Jurkat, Clone E6-1 (cell line): ENCODE measurements at regions not wholly inside any gene's neighbourhood (a gene's known extent, or its start where the extent isn't known, plus 50 kb on each side); places are given as distances from the start of the nearest gene placed in this dataset.
"Not testable (repeated sequence)": the region's sequence is repeated elsewhere in the genome, so short reads cannot be mapped to it uniquely, and the experiment has no call there.

Experiments
- DNase-seq: peaks from one replicate; pipeline ENCODE4 v3.0.0-alpha.2; 2011; ENCODE audit warnings: low read depth, low spot score
- H3K4me3 ChIP-seq: 2 replicates; pipeline ENCODE4 v1.5.1; 2011; ENCODE audit warnings: mild to moderate bottlenecking, low read length, control low read depth, moderate library complexity

DNA sequence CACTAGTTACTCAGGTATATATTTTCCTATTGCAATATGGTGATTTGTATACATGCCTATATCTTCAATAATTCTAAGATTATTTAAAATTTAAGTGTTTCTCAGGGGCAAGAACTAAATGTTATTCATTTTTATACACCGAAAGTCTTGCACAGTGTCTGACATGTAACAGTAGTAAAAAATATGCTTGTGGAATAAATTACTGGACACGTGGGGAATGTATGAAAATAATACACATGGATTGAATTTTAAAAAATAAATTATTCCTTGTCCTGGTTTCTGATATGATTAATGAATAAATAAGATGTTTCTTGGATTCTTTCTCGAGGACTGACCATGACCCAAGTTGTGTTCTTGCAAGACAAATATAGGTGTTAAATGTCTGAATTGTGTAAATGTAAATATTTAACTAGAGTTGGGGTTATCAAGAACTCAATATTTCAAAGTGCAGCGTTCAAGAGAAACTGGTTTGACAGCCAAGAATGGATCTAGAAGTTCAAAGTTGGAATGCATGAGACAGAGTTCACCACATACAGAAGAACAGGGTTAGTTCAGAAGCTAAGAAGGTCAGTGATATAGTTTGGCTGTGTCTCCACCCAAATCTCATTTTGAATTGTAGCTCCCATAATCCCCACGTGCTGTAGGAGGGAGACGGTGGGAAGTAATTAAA is 142.1 kb upstream of the SPAG17 start:
- no peak overlapping the region for H3K4me3 ChIP-seq
- DNase-seq: no peak

DNA sequence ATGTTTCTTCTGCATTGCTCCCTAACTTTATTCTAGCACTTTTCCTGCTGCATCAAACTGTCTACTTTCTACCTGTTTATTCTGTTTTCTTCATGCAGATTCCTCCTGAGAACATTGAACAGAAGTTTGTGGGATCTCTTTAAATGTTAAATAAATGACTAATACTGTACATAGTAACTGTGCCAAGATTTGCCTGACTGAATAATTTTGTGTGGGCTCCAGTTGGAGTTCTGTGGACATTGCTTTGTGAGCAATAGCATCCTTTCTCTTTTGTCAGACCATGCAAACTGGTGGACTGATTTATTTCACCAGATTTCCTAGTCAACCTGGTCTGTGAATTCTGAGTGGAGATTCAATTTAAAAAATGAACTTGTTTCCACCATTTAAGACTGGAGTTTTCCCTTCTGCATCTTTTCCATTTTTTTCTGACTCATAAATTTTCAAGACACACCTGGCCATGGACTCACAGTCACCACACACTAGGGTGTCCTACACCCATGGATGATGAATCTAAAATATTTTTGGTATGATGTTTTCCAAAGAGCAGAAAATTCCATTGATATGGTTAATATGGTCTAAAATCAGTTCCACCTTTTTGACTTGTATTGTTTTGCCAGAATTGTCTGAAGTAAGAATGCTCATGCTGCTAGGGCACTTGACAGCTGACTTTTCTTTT is 140.7 kb upstream of the SPAG17 start:
- DNase-seq: no peak
- no peak overlapping the region for H3K4me3 ChIP-seq

DNA sequence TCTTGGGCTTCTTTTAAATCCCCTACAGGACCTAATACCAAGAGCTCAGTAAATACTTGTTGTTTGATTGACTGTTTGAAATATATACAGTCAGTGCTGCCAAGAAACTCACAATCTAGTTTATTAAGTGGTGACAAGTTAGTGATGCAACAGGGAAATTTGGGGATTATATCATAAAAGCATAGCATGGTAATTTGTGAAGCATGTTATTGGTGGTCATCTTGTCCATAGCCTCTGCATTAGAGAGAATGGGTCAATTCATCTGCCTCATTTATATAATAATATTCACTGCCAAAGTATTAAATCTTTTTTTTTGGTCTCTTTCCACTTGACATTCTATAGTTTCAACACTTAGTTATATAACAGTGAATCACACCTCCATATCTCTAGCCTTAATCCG is 138.2 kb upstream of the SPAG17 start:
- DNase-seq: no peak
- no peak overlapping the region for H3K4me3 ChIP-seq

DNA sequence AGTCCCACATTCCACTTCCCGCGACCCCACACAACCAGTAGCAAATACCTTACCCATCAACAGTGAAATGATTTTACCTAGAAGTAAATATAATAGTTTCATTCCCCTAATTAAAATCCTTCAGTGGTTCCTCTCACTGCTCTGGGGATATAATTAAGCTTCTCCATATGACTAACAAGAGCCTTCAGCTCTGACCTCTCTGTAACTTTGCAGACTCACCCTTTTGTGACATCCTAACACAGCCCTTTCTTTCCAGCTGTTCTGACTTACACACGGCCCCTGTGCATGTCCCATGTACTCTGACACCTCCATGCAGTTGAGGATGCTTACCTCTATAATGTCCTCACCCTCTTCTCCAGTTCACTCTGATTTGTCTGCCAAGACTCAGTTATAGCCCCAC is 137.3 kb upstream of the SPAG17 start:
- DNase-seq: no peak
- H3K4me3 ChIP-seq: no peak overlapping the region

DNA sequence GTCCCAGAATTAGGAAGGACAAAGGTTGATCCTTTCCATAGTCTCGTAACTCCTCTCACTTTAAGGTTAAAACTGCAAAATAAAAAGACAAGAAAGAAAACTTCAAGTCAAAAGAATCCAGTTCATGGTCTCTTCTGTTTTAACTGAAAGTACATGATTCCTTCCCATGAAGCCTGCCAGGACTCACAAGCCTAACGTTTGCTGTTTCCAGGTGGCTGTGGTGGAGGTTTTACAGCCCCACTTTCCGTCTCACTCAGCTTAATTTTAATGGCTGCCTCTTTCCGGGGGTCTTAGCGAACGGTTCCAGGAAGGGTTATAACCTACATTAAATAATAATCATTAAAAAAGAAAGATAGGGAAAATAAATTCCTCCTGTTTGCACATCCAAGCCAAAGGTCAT is 136.8 kb upstream of the SPAG17 start:
- DNase-seq: no peak
- no peak overlapping the region for H3K4me3 ChIP-seq

DNA sequence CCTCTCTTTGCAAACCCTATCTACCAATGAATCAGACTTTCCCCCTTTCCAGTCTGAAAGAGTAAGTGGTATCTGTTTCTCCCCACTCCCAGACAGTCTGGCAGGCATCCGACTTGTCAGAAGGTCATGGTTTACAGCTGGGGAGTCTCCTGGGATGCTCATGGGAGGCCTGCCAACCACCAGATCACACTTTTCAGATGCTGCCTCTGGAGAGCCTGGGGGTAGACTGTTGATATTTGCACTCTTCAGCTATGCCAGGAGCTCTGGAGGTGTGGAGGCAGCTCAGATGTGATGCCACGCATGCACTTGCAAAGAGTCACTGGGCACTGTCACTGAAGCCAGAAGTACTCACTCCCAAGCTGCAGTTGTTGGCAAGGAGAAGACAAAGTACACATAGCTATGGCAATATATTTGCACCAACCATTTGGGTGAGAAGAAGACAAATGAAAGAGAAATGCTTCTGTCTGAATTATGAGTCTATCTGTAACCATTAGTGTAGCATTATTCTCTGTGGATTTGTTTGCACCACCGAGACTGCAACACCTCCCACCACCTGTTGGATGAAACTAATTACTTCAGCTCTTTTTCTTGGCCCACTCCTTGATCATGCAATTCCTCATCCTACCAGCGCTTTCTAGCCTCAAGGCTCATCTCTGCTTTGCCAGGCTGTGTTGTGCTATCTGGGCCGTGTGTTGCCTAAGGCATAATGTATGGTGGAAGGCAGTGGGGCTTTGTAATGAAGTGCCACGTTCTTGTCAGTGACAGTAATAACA is 133.0 kb upstream of the SPAG17 start:
- DNase-seq: no peak
- no peak overlapping the region for H3K4me3 ChIP-seq

DNA sequence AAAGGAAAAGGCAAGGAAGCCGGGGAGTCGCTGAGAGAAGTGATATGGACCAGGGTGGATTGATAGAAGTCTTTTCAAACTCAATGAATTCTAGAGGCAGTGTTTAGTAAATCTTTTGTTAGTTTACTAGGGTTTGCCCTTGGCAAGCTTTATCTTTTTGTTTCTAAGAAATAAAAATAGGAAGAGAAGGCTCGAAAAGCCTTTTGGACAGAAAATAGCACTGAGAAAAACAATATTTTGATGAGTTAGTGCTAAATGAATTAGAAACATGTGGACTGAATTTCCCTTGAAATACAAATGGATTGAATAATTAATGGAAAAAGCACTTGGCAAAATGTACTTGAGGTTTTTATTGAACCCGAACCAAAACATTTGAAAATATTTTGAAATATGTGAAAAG is 121.8 kb upstream of the SPAG17 start:
- no peak overlapping the region for H3K4me3 ChIP-seq
- no peak for DNase-seq

DNA sequence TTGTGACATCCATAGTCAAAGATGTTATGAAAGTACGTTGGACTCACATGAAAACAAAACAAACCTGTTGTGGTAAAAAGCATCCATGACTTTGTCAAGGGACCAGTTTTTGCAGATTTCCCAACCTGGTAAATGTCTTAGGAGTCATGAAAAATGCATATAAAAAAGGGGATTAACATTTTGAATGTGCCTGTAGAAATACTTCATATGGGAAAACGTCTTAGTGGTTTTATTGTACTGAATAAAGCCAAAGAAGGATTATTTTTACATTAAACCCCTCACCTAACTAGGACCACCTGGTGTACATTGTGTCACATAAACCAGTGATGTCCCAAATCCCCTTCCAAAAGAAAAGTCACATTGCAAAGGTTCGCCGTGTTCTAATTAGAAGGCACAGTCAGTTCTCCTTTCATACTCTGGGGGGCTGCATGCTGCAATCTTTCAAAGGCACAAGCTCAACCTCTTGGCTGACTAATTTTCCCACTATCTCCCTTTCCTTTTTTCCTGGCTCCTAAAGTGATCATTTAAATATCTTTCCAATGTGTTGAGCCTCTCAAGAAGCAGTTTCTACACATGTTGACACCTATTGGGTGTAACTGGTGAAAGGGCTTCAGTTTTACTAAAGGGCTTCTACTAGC is 119.8 kb upstream of the SPAG17 start:
- DNase-seq: peak; percentile 12
- no peak overlapping the region for H3K4me3 ChIP-seq

DNA sequence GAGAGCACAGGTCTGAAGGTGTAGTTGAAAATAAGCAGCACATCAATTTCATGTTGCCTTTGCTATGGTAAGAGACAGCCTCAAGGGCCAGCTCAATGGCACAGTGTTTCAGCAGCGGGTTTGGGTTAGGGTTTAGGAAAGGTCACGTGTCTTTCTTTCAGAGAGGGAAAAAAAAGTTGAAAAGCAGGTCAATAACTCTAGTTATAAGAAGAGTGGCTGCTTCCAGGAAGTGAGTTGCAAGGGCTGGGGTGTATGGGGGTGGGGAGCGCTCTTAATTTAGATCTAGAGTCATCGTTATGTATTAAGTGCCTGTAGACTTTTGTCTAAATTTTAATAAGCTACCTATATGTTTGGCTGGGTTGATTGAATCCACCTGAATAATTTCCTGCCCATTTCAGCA is 118.5 kb upstream of the SPAG17 start:
- no peak for DNase-seq
- H3K4me3 ChIP-seq: no peak overlapping the region

DNA sequence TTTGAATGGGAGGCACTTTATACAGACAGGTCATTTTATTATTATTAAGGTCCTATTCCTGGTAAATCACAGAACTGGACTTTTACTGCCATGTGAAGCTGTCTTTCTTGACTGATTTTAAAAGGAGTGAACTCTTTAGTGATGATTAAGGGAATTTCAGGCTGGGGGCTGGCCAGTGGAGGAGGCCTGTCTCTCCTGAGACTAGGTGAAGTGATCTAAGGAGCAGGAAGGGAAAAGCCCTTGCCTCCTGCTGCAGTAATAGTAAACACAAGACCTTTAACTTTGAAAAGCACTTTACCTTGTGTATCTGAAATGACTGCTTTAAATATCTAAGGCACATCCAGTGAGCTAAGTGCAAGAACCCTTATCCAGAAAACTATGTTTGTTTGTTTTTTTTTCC is 118.0 kb upstream of the SPAG17 start:
- H3K4me3 ChIP-seq: no peak overlapping the region
- DNase-seq: no peak

DNA sequence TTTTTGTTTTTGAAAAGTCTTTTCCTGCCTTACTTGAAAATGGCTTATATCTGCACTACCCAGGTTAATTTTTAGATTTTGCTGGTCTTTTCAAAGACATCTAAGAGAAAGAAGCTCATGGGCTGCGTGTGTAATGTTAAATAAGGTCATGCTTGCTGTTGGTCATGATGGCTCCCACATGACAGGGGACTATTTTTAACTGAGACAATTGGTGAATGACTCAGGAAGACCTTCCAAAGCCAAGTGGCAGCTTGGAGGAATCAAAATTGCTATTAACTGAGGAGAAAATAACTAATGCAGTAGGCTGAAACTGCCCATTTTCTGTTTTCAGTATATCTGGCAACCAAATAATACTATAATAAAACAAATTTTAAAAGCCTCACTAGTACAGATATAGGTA is 117.1 kb upstream of the SPAG17 start:
- no peak overlapping the region for H3K4me3 ChIP-seq
- no peak for DNase-seq

DNA sequence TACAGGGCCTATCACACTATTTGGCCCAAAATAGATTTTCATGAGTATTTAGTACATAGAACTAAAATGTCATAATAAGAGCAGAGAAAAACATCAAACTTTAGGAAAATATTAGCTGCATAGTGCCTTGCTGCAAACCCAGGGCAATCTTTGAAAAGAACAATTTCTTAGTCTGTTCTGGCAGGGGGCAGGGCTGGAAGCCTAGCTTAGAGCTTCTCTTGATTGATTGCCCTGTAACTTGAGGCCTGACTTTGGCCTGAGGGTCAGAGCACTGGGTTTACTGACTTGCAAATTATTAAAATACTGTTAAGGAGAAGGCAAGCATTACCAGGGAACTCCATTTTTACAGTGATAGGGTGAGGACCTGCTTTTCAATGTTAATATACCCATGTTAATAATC is 115.8 kb upstream of the SPAG17 start:
- DNase-seq: no peak
- no peak overlapping the region for H3K4me3 ChIP-seq

DNA sequence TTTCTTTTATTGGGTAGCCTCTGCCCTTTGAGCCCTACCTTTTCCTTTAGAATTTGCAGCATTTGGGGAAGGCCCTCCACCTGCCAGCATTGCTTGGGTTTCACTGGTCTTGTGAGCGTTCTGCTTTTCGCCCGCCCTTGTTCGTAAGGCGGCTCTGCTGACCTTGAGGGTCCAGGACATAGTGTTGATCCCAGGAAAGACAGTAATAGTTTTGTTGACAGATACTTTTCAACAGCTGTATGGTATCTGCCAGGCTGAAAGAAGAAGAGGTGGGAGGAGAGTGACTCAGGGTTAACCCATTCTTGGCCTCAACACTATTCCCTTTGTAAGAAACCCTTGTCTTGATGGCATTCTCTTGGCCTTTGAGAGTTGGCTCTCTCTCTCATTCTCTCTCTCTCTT is 113.4 kb upstream of the SPAG17 start:
- H3K4me3 ChIP-seq: no peak overlapping the region
- DNase-seq: no peak

DNA sequence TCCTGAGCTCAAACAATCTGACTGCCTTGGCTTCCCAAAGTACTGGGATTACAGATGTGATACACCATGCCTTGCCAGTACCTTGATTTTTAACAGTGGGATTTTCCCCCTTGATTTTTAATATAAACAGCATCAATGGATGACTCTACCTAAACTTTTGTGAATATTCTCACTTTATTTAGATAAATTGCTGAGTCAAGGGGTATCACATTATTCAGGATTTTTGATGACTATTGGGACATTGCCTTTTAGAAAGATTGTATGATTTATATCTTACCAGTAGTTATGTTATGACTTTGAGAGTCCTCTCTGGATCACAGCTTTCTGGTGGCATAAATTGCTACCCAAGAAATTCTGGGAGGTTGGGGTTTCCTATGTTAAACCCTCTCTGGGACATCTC is 112.5 kb upstream of the SPAG17 start:
- no peak for DNase-seq

DNA sequence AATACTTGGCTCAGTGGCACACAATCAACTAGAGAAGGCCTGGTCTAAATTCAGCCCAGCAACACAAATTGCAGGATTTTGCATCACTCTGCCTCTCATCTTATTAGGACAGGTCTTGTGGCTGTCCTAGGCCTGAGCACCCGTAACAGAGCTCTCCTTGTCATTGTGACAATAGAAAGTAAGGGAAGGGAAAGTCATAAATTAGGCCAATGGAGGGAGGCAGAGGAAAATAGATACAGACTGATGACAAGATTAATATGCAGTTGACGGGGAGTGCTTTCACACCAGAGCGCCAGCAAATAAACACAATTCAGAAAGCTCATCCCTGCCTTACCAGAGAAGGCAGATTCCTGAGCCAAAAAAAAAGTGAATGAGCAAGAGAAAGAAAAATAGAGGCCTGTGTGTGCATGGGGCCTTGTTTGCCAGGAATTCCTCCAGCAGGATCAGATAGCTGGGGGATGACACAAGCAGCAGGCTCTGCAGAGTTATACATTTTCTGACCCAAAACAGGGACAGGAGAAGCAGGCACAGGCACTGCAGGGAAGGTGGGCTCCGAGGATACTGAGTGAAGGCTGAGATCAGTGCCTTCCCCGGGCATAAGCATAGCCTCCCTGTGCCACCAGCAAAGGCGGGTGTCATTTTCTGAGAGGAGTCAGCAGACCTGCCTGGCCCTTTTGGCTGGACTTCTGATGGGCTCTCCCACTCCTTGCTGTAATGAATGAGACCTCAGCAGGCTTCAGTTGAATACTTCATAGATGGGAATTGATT is 110.0 kb upstream of the SPAG17 start:
- H3K4me3 ChIP-seq: no peak overlapping the region
- DNase-seq: no peak

More for the DNA sequence above, 112.5 kb upstream of the SPAG17 start:
- no peak overlapping the region for H3K4me3 ChIP-seq

DNA sequence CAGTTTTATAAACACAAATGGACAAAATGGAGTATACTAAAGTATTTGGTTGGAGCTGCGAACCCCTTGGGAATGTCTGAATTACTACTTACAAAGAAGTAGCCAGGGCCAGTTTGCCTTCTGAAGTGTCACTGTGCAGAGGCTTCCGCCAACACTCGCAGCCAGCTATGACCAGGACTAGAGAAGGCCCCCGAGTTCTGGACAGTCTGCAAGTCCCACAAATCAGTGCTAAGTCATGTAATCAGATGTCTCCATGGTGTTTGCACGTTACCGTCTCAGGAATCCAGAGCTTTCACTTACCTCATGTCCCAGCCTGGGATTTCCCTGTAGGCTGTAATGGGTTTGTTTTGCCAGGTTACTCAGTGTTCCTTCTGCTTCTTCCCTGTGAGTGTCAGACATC is 106.6 kb upstream of the SPAG17 start:
- DNase-seq: no peak
- H3K4me3 ChIP-seq: no peak overlapping the region

DNA sequence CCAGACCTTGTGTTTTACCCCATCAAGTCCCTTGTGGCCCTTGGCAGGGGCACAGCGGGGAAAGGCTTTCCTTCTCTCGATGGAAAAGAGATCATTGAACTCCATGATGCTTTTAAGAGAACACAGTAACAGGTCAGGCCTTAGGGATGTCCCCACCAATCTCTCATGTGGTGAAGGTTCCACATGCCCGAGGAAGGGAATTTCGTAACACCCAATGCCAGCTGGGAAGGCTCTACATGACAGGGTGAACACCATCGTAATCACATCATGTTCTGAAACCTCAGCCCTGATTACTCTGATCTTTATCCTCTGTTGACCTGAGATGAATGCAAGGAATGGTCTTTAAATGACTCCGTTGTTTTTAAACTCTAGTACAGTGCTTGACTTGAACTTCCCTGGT is 105.5 kb upstream of the SPAG17 start:
- DNase-seq: no peak
- no peak overlapping the region for H3K4me3 ChIP-seq

DNA sequence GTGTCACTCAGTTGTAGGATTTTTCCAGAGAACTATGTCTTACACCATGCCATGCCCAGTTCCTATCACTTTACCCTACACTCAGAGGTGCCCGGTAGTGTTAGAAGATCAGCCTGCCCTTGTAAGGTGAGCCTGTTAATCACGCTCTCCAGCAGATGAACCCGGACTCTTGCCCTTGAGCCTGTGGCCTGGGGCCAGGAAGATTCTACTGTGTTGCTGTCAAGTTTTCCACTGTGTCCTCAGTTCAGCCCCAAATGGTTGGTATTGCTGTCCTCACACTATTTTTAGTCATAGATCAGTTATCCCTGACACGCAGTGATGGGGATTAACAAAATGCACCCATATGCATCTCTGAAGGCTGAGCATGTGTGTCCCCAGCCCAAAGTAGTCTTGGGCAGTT is 105.0 kb upstream of the SPAG17 start:
- no peak overlapping the region for H3K4me3 ChIP-seq
- DNase-seq: no peak

DNA sequence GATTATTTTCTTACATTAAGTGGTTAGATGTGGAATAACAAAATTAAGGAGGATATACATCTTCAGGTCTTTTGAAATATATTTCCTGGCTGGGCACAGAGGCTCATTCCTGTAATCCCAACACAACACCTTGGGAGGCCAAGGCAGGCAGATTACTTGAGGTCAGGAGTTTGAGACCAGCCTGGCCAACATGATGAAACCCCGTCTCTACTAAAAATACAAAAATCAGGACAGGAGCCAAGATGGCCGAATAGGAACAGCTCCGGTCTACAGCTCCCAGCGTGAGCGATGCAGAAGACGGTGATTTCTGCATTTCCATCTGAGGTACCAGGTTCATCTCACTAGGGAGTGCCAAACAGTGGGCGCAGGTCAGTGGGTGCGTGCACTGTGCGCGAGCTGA is 95.6 kb upstream of the SPAG17 start:
- not testable (repeated sequence) for H3K4me3 ChIP-seq, DNase-seq
